Uterus (tissue), 2 donors: ENCODE measurements at regions not wholly inside any gene's neighbourhood (a gene's known extent, or its start where the extent isn't known, plus 50 kb on each side); places are given as distances from the start of the nearest gene placed in this dataset.

Experiments used
- CTCF ChIP-seq, 4 experiments: fragments of 200-600 bp in 2 of 4; fragments of 450-650 bp in 2 of 4; sonication (generic) in 2 of 4; IDR thresholded peaks; one replicate each; pipeline ENCODE4 v1.5.1; 2016 to 2019; ENCODE audit warnings: antibody characterized with exemption in 4 of 4, mild to moderate bottlenecking in 2 of 4, moderate library complexity in 1 of 4
- POLR2A ChIP-seq, 2 donors: fragments of 450-650 bp; IDR thresholded peaks; one replicate each; pipeline ENCODE4 v1.6.1; 2016; ENCODE audit warnings: antibody characterized with exemption in 2 of 2, mild to moderate bottlenecking in 1 of 2, moderate library complexity in 1 of 2

GRCh38 chr19:30734669-30735068, 362.5 kb downstream of the ZNF536 start:
- TF ChIP-seq POLR2A (IDR thresholded peaks at IDR 0.05) (no peak), CTCF (IDR thresholded peaks at IDR 0.05) (no peak)
